ENCODE measurements at regions not wholly inside any gene's neighbourhood (a gene's known extent, or its start where the extent isn't known, plus 50 kb on each side); places are given as distances from the start of the nearest gene placed in this dataset.

GRCh38 chr4:123835831-123836590 is 439.4 kb downstream of the SPRY1 start:
- no peaks in the 10 kb centered on the region for H3K27me3 ChIP-seq
- no peak overlapping the region for H3K4me3 ChIP-seq
- intact Hi-C loops (cut with DNase I), result no loop called here
- no peak for TF ChIP-seq POLR2A (IDR thresholded peaks at IDR 0.05)
- no peak for TF ChIP-seq EP300 (IDR thresholded peaks at IDR 0.05)
- no peak for TF ChIP-seq CTCF (IDR thresholded peaks at IDR 0.05)
- no peak for TF ChIP-seq POLR2AphosphoS5 (IDR thresholded peaks at IDR 0.05)
- no peak for DNase-seq
- WGBS, 2 donors, result 68 to 80% methylated on average over 4 of the region's 4 CpGs
- H3K36me3 ChIP-seq, result no peaks in the 10 kb centered on the region
- H3K4me1 ChIP-seq, result peaks cover 0 to 32% (median 22%) of the 10 kb centered on the region in 4 donors
- H3K27ac ChIP-seq, result no peak overlapping the region
- H3K9me3 ChIP-seq, result no peaks in the 10 kb centered on the region

GRCh38 chr4:123836851-123837595 is 440.4 kb downstream of the SPRY1 start:
- Histone ChIP-seq H3K4me1 (peaks cover 0 to 40% (median 28%) of the 10 kb centered on the region in 4 donors), H3K36me3 (no peaks in the 10 kb centered on the region), H3K4me3 (no peak overlapping the region), H3K9me3 (no peaks in the 10 kb centered on the region), H3K27me3 (no peaks in the 10 kb centered on the region), H3K27ac (peak overlapping the region in 1 of 4 donors; percentile 30)
- no peak for DNase-seq
- 64 to 70% methylated on average over 4 of the region's 4 CpGs for WGBS, 2 donors
- TF ChIP-seq CTCF (IDR thresholded peaks at IDR 0.05), result no peak
- no peak for TF ChIP-seq EP300 (IDR thresholded peaks at IDR 0.05)
- TF ChIP-seq POLR2AphosphoS5 (IDR thresholded peaks at IDR 0.05), result no peak
- TF ChIP-seq POLR2A (IDR thresholded peaks at IDR 0.05), result no peak
- intact Hi-C loops (cut with DNase I), result no loop called here

DNA sequence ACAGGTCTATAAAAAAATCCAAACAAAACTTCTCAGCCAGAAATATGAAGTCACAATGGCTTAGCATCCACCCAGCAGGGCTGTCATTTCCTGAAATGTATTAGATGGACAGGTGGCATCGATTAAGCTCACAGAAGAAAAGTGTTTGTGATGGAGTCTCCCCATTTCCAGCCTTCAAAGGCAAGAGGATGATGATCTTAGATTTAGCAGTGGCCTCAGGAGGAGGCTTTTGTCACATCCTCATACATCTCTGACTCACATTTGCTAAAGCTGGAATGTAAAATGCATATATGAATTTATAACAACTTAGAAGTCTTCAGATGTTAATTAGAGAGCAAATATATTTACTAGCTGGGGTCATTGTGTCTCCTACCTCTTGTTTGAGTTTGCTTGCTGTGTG is 441.9 kb downstream of the SPRY1 start:
- TF ChIP-seq EP300 (IDR thresholded peaks at IDR 0.05), result no peak
- peaks cover 0 to 26% (median 16%) of the 10 kb centered on the region in 4 donors for H3K4me1 ChIP-seq
- H3K9me3 ChIP-seq, result no peaks in the 10 kb centered on the region
- WGBS, 2 donors, result 33 to 40% methylated on average over 1 of the region's 1 CpG
- intact Hi-C loops (cut with DNase I), result no loop called here
- H3K27me3 ChIP-seq, result no peaks in the 10 kb centered on the region
- no peak overlapping the region for H3K4me3 ChIP-seq
- H3K36me3 ChIP-seq, result no peaks in the 10 kb centered on the region
- DNase-seq, result no peak
- H3K27ac ChIP-seq, result no peak overlapping the region

DNA sequence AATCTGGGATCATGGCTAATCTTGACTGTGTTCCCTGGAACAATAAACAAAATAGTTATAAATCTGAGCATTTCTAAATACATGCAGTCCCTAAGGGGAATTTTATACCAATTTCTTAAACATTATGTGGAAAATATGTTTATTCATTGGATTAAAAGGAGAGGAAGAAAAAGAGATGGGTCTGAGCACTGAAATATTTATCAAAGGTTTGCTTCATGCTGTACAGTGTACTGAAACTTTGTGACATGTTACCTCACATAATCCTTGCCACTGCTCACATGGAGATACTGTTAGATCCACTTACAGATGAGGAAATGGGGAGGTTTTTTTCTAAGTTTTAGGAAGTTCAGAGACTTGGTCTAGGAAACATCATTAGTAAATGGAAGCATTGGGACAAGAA is 443.6 kb downstream of the SPRY1 start:
- Histone ChIP-seq H3K27me3 (no peaks in the 10 kb centered on the region), H3K36me3 (no peaks in the 10 kb centered on the region), H3K27ac (peak overlapping the region in 1 of 4 donors; percentile 15), H3K4me3 (no peak overlapping the region), H3K4me1 (peaks cover 0 to 23% (median 16%) of the 10 kb centered on the region in 4 donors), H3K9me3 (no peaks in the 10 kb centered on the region)
- DNase-seq, result no peak
- intact Hi-C loops (cut with DNase I), result no loop called here
- no peak for TF ChIP-seq POLR2AphosphoS5 (IDR thresholded peaks at IDR 0.05)

GRCh38 chr4:123841447-123842121 is 445.0 kb downstream of the SPRY1 start:
- Histone ChIP-seq H3K4me1 (peaks cover 0 to 23% (median 16%) of the 10 kb centered on the region in 4 donors), H3K9me3 (no peaks in the 10 kb centered on the region), H3K36me3 (no peaks in the 10 kb centered on the region), H3K4me3 (no peak overlapping the region), H3K27ac (peak overlapping the region in 2 of 4 donors; percentile 19 to 32), H3K27me3 (no peaks in the 10 kb centered on the region)
- no peak for TF ChIP-seq POLR2A (IDR thresholded peaks at IDR 0.05)
- TF ChIP-seq CTCF (IDR thresholded peaks at IDR 0.05), result no peak
- TF ChIP-seq POLR2AphosphoS5 (IDR thresholded peaks at IDR 0.05), result peak in 2 of 4 donors; percentile 29 to 48
- no peak for TF ChIP-seq EP300 (IDR thresholded peaks at IDR 0.05)
- WGBS, 2 donors, result 72 to 80% methylated on average over 6 of the region's 6 CpGs
- intact Hi-C loops (cut with DNase I), result no loop called here
- DNase-seq, result no peak

Measured in sigmoid colon (tissue), 6 donors.